ENCODE measurements at regions not wholly inside any gene's neighbourhood (a gene's known extent, or its start where the extent isn't known, plus 50 kb on each side); places are given as distances from the start of the nearest gene placed in this dataset.

DNA sequence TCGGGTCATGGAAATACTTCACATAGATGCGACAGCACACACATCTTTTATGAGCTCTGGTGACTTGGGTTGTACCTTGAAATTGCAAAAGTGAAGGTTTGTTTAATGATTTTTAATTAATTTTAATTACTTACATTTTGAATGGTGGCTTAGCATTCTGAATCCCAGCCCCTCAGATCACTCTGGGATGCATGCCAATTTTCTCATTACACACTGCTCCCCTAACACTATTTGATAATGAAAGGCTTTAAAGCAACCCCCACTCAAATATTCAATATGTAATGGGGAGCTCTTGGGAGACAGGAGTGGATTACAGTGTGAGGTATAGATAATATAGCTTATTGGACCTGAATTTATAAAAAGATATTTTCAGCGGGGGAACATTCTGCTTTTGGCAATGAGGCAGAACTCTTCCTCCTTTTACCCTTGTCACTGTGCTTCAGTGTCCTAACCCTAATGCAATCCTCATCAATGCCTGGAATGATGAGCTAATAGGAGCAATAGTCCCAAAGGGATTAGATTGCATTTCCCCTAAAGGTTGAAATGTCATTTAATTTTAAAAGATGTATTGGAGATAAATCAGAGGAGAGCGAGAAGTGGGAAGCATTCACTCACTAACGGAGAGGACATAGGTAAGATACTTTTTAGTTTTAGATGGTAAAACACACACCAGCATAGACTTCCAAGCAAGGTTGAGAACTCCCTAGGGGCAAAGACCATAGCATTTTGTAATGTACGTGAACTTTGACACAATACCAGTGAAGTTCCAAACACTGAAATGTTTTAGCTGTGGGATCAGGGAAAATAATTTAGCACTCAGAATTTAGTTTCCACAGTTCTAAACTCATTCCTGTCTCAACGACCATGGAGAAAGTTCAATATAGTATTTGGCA is 384.1 kb upstream of the PLXNA2 start:
- DNase-seq (ENCODE audit: low read depth in 2 of 3, low spot score in 2 of 3) = no peak

DNA sequence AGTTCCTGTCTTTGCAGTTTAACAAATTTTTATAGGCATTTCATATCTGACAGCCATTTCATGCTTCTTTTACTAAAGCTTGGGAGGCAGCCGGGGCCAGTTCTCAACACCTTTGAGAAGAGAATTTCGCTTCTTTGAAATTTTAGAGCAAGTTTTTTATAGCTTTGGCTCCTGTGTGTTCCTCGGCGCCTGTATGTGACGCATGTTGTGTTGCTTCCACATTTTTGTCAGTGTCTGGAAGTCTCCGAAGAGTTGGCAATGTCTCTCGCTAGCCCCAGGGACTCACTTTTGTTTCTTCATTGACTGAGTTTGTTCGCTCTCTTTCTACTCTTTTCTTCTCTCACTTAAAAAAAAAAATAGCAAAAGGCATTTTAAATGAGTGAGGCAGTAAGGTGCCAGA is 386.9 kb upstream of the PLXNA2 start:
- DNase-seq (ENCODE audit: low read depth in 2 of 3, low spot score in 2 of 3) = no peak

- DNase-seq (ENCODE audit: low read depth in 2 of 3, low spot score in 2 of 3) = no peak
Measured at GRCh38 chr1:208631506-208631905, 387.3 kb upstream of the PLXNA2 start.

DNA sequence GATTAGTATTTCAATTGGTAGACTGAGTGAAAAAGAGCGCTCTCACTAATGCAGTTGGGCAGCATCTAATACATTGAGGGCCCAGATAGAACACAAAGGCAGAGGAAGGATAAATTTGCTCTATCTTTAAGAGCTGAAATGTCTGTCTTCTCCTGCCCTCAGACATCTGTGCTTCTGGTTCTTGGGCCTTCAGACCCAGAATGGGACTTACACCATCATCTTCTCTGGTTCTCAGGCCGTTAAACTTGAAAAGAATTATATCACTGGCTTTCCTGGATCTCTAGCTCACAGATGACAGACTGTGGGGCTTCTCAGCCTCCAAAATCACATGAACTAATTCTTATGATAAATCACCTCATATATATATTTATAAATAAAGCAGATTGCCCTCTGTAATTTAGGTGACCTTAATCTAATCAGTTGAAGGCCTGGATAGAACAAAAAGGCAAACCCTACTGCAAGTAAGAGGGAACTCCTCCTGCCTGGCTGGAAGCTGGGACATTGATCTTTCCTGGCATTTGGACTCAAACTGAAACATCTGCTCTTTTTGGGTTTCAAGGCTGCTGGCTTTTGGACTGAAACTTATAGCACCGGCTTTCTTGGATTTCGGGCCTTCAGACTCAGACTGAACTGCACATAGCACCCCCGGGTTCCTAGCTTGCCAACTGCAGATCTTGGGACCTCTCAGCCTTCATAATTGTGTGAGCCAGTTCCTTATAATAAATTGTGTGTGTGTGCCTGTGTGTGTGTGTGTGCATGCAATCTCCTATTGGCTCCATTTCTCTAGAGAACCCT is 390.4 kb upstream of the PLXNA2 start:
- DNase-seq (ENCODE audit: low read depth in 2 of 3, low spot score in 2 of 3) = no peak

GRCh38 chr1:208637181-208637580 is 393.0 kb upstream of the PLXNA2 start:
- DNase-seq (ENCODE audit: low read depth in 2 of 3, low spot score in 2 of 3) = no peak

DNA sequence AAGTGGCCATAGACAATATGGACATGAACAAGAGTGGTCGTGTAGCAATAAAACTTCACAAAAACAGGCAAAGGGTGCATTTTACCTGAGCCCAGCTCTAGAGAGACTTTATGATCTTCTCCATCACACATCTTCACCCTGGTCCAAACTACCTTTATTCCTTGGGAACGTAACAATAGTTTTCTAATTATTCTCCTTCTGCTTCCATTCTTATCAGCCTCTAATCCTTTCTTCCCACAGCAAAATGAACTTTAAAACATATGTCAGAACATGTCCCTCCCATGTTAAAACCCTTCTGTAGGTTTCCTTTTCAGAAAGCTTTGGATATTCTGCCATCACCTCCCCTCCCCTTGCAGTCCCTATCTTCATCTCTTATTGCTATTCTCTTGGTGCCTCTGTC is 395.2 kb upstream of the PLXNA2 start:
- no peak for DNase-seq (ENCODE audit: low read depth in 2 of 3, low spot score in 2 of 3)

DNA sequence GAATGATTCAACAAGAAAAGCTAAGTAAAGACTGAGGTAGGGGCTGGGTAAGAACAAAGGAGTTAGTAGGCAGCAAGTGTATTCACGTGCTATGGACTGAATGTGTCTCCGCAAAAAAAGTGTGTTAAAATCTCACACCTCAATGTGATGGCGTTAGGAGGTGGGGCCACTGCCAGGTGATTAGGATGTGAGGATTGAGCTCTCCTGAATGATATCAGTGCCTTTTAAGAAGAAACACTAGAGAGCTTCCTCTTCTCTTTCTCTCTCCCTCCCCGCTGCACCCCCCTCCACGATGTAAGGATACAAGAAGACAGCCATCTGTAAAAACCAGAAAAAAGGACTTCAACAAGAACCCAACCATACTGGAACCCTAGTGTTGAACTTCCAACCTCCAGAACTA is 396.1 kb upstream of the PLXNA2 start:
- DNase-seq (ENCODE audit: low read depth in 2 of 3, low spot score in 2 of 3) = no peak

DNA sequence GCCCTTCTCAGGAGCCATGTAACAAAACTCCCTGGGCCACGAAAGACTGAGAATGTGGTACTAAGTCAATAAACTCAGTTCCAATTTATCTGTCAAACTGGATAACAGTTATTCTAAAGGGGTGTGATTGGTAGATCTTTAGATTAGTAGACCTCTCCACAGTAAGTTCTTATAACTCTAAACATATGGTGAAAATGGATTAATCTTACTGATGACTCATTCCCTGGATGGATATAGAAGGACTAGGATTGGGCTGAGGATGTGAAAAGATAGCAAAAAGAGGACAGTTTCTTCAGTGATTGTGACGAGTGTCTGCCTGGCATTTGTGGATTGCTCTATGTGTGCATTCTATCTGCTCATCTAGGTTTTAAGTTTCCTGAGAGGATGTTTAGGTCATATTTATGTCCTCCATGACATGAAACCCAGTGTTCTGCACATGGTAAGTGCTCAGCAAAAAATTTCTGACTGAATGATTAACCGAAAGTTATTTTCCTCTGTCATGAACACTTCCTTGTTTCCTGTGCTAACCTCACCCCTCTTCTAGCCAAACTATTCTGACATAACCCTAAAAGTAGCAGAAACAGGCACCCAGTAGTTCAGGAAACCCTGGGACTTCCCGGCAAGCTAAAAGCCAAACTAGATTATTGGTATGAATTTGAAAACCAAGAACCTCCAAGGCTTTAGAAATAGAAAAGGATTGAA is 397.5 kb upstream of the PLXNA2 start:
- DNase-seq (ENCODE audit: low read depth in 2 of 3, low spot score in 2 of 3) = no peak

GRCh38 chr1:208643005-208643597 is 398.9 kb upstream of the PLXNA2 start:
- no peak for DNase-seq (ENCODE audit: low read depth in 2 of 3, low spot score in 2 of 3)

GRCh38 chr1:208644401-208645160 is 400.4 kb upstream of the PLXNA2 start:
- no peak for DNase-seq (ENCODE audit: low read depth in 2 of 3, low spot score in 2 of 3)

GRCh38 chr1:208646431-208646830 is 402.2 kb upstream of the PLXNA2 start:
- no peak for DNase-seq (ENCODE audit: low read depth in 2 of 3, low spot score in 2 of 3)

GRCh38 chr1:208648146-208648545 is 404.0 kb upstream of the PLXNA2 start:
- DNase-seq (ENCODE audit: low read depth in 2 of 3, low spot score in 2 of 3) = no peak

- DNase-seq (ENCODE audit: low read depth in 2 of 3, low spot score in 2 of 3) = peak in 2 of 3 donors; percentile 31 to 67
Measured at GRCh38 chr1:208652296-208653160, 408.3 kb upstream of the PLXNA2 start.

- DNase-seq (ENCODE audit: low read depth in 2 of 3, low spot score in 2 of 3) = no peak
Measured at GRCh38 chr1:208653426-208653825, 409.2 kb upstream of the PLXNA2 start.

DNA sequence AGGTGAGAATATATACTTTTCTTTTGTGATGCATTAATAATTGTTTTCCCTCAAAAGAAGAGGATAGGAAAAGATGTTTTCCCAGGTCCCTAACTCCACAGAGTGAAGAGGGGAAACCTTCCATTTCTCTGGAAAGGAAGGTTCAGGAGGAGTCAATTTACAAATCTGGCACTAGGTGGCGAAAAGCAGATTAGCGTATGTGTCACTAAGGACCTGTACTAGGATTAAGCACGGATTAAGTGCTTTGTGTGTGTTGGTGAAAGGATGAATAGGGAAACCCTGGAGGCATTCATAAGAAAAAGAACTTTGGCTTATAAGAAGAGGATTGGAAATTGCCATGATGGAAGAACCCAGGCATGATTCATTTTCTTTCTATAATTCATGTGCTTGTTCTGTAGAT is 410.1 kb upstream of the PLXNA2 start:
- DNase-seq (ENCODE audit: low read depth in 2 of 3, low spot score in 2 of 3) = peak in 1 of 3 donors; percentile 4

DNA sequence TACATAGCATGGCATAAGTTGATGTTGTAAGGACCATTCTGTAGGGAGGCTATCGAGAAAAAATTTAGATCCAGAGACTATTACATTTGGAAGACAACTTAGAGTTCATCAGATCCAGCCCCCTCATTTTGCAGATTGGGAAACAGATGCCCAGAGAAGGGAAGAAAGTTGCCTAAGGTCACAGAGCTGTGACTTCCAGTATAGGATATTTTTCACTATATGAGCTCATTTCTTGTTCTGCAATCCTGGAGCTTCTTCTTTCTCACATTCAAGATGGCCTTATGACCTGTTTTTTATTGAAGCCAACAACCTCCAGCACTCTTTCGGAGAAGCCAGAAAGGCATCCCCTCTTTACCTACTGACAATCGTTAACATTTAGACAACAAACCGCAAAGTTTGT is 421.8 kb upstream of the PLXNA2 start:
- DNase-seq (ENCODE audit: low read depth in 2 of 3, low spot score in 2 of 3) = no peak

GRCh38 chr1:208668991-208669390 is 424.8 kb upstream of the PLXNA2 start:
- DNase-seq (ENCODE audit: low read depth in 2 of 3, low spot score in 2 of 3) = peak in 1 of 3 donors; percentile 4

DNA sequence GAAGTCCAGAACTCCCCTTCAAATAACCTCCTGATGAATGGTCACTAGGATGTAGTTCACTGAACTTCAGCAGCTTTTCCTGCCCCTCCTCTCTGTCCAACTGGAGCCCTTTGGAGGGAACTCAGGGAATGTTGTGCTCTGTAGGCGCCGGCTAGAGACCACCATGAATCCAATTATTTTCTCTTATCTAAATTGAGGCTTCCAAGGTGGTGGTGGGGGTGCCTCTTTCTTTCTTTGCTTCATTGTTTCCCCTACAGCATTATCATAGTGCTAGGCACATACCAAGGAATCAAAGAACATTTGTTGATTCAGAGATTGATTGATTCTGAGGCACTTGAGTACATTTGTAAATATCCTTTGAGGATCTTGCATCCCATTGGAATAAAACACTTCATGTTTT is 426.6 kb upstream of the PLXNA2 start:
- no peak for DNase-seq (ENCODE audit: low read depth in 2 of 3, low spot score in 2 of 3)
